ENCODE measurements at regions not wholly inside any gene's neighbourhood (a gene's known extent, or its start where the extent isn't known, plus 50 kb on each side); places are given as distances from the start of the nearest gene placed in this dataset.

- DNase-seq (no peak), ATAC-seq (no peak)
- intact Hi-C loops (cut with DNase I) = no loop called here
- Histone ChIP-seq H3K4me3 (no peak overlapping the region), H3K27me3 (ENCODE audit: low read depth) (no peaks in the 10 kb centered on the region), H3K4me1 (no peaks in the 10 kb centered on the region), H3K9me3 (no peaks in the 10 kb centered on the region), H3K27ac (no peak overlapping the region), H3K36me3 (no peaks in the 10 kb centered on the region)
- TF ChIP-seq CTCF (IDR thresholded peaks at IDR 0.05) = no peak
Observed at GRCh38 chr14:82602794-82603193, 1069.1 kb upstream of the SEL1L start.

- Histone ChIP-seq H3K36me3 (no peaks in the 10 kb centered on the region), H3K4me3 (no peak overlapping the region), H3K4me1 (no peaks in the 10 kb centered on the region), H3K27me3 (ENCODE audit: low read depth) (no peaks in the 10 kb centered on the region), H3K9me3 (no peaks in the 10 kb centered on the region), H3K27ac (no peak overlapping the region)
- ATAC-seq (no peak), DNase-seq (no peak)
- TF ChIP-seq CTCF (IDR thresholded peaks at IDR 0.05) = no peak
- intact Hi-C loops (cut with DNase I) = no loop called here
Observed at GRCh38 chr14:82604819-82605218, 1071.2 kb upstream of the SEL1L start.

GRCh38 chr14:82621881-82622450, 1088.3 kb upstream of the SEL1L start:
- no peak for DNase-seq
- no peak for TF ChIP-seq CTCF (IDR thresholded peaks at IDR 0.05)
- Histone ChIP-seq H3K4me1 (no peaks in the 10 kb centered on the region), H3K9me3 (no peaks in the 10 kb centered on the region), H3K36me3 (no peaks in the 10 kb centered on the region), H3K27ac (no peak overlapping the region), H3K27me3 (ENCODE audit: low read depth) (no peaks in the 10 kb centered on the region), H3K4me3 (no peak overlapping the region)
- no peak for ATAC-seq
- intact Hi-C loops (cut with DNase I) = no loop called here

GRCh38 chr14:82626156-82627066, 1092.8 kb upstream of the SEL1L start:
- H3K4me1 ChIP-seq = no peaks in the 10 kb centered on the region
- no peak for DNase-seq
- intact Hi-C loops (cut with DNase I) = no loop called here
- ATAC-seq = no peak
- H3K4me3 ChIP-seq = no peak overlapping the region
- no peaks in the 10 kb centered on the region for H3K36me3 ChIP-seq
- H3K9me3 ChIP-seq = no peaks in the 10 kb centered on the region
- no peak overlapping the region for H3K27ac ChIP-seq
- H3K27me3 ChIP-seq (ENCODE audit: low read depth) = no peaks in the 10 kb centered on the region
- TF ChIP-seq CTCF (IDR thresholded peaks at IDR 0.05) = no peak

- H3K4me3 ChIP-seq = no peak overlapping the region
- no peaks in the 10 kb centered on the region for H3K4me1 ChIP-seq
- no peaks in the 10 kb centered on the region for H3K9me3 ChIP-seq
- intact Hi-C loops (cut with DNase I) = no loop called here
- no peak for TF ChIP-seq CTCF (IDR thresholded peaks at IDR 0.05)
- ATAC-seq = no peak
- no peaks in the 10 kb centered on the region for H3K27me3 ChIP-seq (ENCODE audit: low read depth)
- H3K27ac ChIP-seq = no peak overlapping the region
- DNase-seq = no peak
- H3K36me3 ChIP-seq = no peaks in the 10 kb centered on the region
Observed at GRCh38 chr14:82635915-82636314, 1102.3 kb upstream of the SEL1L start.
